ENCODE measurements at regions not wholly inside any gene's neighbourhood (a gene's known extent, or its start where the extent isn't known, plus 50 kb on each side); places are given as distances from the start of the nearest gene placed in this dataset.

- TF ChIP-seq POLR2AphosphoS5 (IDR thresholded peaks at IDR 0.05): no peak
- TF ChIP-seq CTCF (IDR thresholded peaks at IDR 0.05; ENCODE audit: poor library complexity, severe bottlenecking): no peak
- no peak for TF ChIP-seq TAF1 (IDR thresholded peaks at IDR 0.05; ENCODE audit: low read depth)
- no peak for TF ChIP-seq EZH2 (IDR thresholded peaks at IDR 0.05; ENCODE audit: borderline replicate concordance, insufficient read depth, low read length, poor library complexity, severe bottlenecking)
Measured at GRCh38 chr7:115749924-115750323, 280.6 kb downstream of the TFEC start.

Measured in neural cell (in vitro differentiated cells).